ENCODE measurements at regions not wholly inside any gene's neighbourhood (a gene's known extent, or its start where the extent isn't known, plus 50 kb on each side); places are given as distances from the start of the nearest gene placed in this dataset.

GRCh38 chr2:180873219-180873618 lies 107.2 kb upstream of the UBE2E3 start:
- TF ChIP-seq GATA2 (IDR thresholded peaks at IDR 0.05; ENCODE audit: low read depth, low read length) (no peak), GATA3 (IDR thresholded peaks at IDR 0.05; ENCODE audit: low read depth, low read length) (no peak)
